ENCODE measurements at regions not wholly inside any gene's neighbourhood (a gene's known extent, or its start where the extent isn't known, plus 50 kb on each side); places are given as distances from the start of the nearest gene placed in this dataset.
"Not testable (repeated sequence)": the region's sequence is repeated elsewhere in the genome, so short reads cannot be mapped to it uniquely, and the experiment has no call there.

GRCh38 chr6:79374308-79374707, 139.8 kb upstream of the HMGN3 start:
- ChIA-PET POLR2A (no interaction called here), CTCF (no interaction called here)
- no peak for TF ChIP-seq CTCF (IDR thresholded peaks at IDR 0.05; ENCODE audit: insufficient read depth, low read length, missing control alignments)
- DNase-seq (ENCODE audit: low read depth, low spot score), result no peak
- no peak overlapping the region for H3K4me3 ChIP-seq (ENCODE audit: low read depth, low read length)

- DNase-seq (ENCODE audit: low read depth, low spot score), result no peak
- no peak for TF ChIP-seq CTCF (IDR thresholded peaks at IDR 0.05; ENCODE audit: insufficient read depth, low read length, missing control alignments)
- H3K4me3 ChIP-seq (ENCODE audit: low read depth, low read length), result no peak overlapping the region
- ChIA-PET CTCF (no interaction called here), POLR2A (no interaction called here)
Measured at GRCh38 chr6:79373880-79374279, 139.4 kb upstream of the HMGN3 start.

- H3K4me3 ChIP-seq (ENCODE audit: low read depth, low read length), result no peak overlapping the region
- DNase-seq (ENCODE audit: low read depth, low spot score), result no peak
- TF ChIP-seq CTCF (IDR thresholded peaks at IDR 0.05; ENCODE audit: insufficient read depth, low read length, missing control alignments), result no peak
- ChIA-PET CTCF (no interaction called here), POLR2A (no interaction called here)
Measured at GRCh38 chr6:79373246-79373645, 138.8 kb upstream of the HMGN3 start.

- CTCF ChIA-PET, result no interaction called here
- H3K4me3 ChIP-seq (ENCODE audit: low read depth, low read length), result no peak overlapping the region
- DNase-seq (ENCODE audit: low read depth, low spot score), result no peak
- POLR2A ChIA-PET, result no interaction called here
- no peak for TF ChIP-seq CTCF (IDR thresholded peaks at IDR 0.05; ENCODE audit: insufficient read depth, low read length, missing control alignments)
Measured at GRCh38 chr6:79372757-79373156, 138.3 kb upstream of the HMGN3 start.

GRCh38 chr6:79369026-79369425, 134.5 kb upstream of the HMGN3 start:
- ChIA-PET POLR2A (no interaction called here), CTCF (no interaction called here)
- DNase-seq (ENCODE audit: low read depth, low spot score), result no peak
- TF ChIP-seq CTCF (IDR thresholded peaks at IDR 0.05; ENCODE audit: insufficient read depth, low read length, missing control alignments), result no peak
- no peak overlapping the region for H3K4me3 ChIP-seq (ENCODE audit: low read depth, low read length)

- DNase-seq (ENCODE audit: low read depth, low spot score); CTCF ChIA-PET; H3K4me3 ChIP-seq (ENCODE audit: low read depth, low read length); POLR2A ChIA-PET: not testable (repeated sequence)
Measured at GRCh38 chr6:79363441-79363840, 129.0 kb upstream of the HMGN3 start.

GRCh38 chr6:79361074-79361473, 126.6 kb upstream of the HMGN3 start:
- H3K4me3 ChIP-seq (ENCODE audit: low read depth, low read length); CTCF ChIA-PET; DNase-seq (ENCODE audit: low read depth, low spot score); POLR2A ChIA-PET: not testable (repeated sequence)

GRCh38 chr6:79353226-79353625, 118.7 kb upstream of the HMGN3 start:
- ChIA-PET POLR2A (no interaction called here), CTCF (no interaction called here)
- DNase-seq (ENCODE audit: low read depth, low spot score), result no peak
- H3K4me3 ChIP-seq (ENCODE audit: low read depth, low read length), result no peak overlapping the region
- TF ChIP-seq CTCF (IDR thresholded peaks at IDR 0.05; ENCODE audit: insufficient read depth, low read length, missing control alignments), result no peak
